CD4-positive, CD25-positive, alpha-beta regulatory T cell (primary cell): ENCODE measurements at regions not wholly inside any gene's neighbourhood (a gene's known extent, or its start where the extent isn't known, plus 50 kb on each side); places are given as distances from the start of the nearest gene placed in this dataset.

Source experiments
- ATAC-seq, 2 donors: fragments of 150-1000 bp; cut with Tn5 transposase; one replicate each; pipeline ENCODE4 v1.10.0; 2021; ENCODE audit warnings: low read depth in 2 of 2, moderate number of reproducible peaks in 2 of 2, moderate library complexity in 1 of 2
- DNase-seq, 3 donors: peaks; one replicate each; pipeline versions ENCODE4 v3.0.0 to v3.0.0-alpha.2; 2012 to 2022; ENCODE audit warnings: mixed read lengths in 1 of 3
- H3K27ac ChIP-seq: one replicate; pipeline ENCODE4 v1.7.0; 2013; ENCODE audit warnings: mild to moderate bottlenecking, low read length; ENCODE audit not compliant: insufficient read depth, poor library complexity, severe bottlenecking
- H3K27me3 ChIP-seq: one replicate; pipeline ENCODE4 v1.7.0; 2013; ENCODE audit warnings: low read length; ENCODE audit not compliant: control insufficient read depth, insufficient read depth
- H3K36me3 ChIP-seq: one replicate; pipeline ENCODE4 v1.7.0; 2013; ENCODE audit warnings: mild to moderate bottlenecking, low read length, moderate library complexity; ENCODE audit not compliant: control insufficient read depth, insufficient read depth
- H3K4me1 ChIP-seq: 2 replicates; pipeline ENCODE4 v1.7.0; 2013; ENCODE audit warnings: mild to moderate bottlenecking, low read length; ENCODE audit not compliant: insufficient read depth, control insufficient read depth, poor library complexity, severe bottlenecking
- H3K4me3 ChIP-seq: one replicate; pipeline ENCODE4 v1.7.0; 2013; ENCODE audit warnings: low read depth, mild to moderate bottlenecking, low read length, moderate library complexity
- H3K9me3 ChIP-seq, 2 experiments: 1 replicate in 1 of 2; 2 replicates in 1 of 2; pipeline ENCODE4 v1.7.0; 2013; ENCODE audit warnings: low read length in 2 of 2, mild to moderate bottlenecking in 1 of 2, moderate library complexity in 1 of 2; ENCODE audit not compliant: control insufficient read depth in 2 of 2
- H3K27ac Mint-ChIP-seq, 3 donors: one replicate each; pipeline ENCODE4 v1.8.0; 2020 to 2022; ENCODE audit warnings: mild to moderate bottlenecking in 3 of 3, mixed read lengths in 3 of 3, moderate library complexity in 2 of 3
- H3K27me3 Mint-ChIP-seq: one replicate; pipeline ENCODE4 v1.8.0; 2022; ENCODE audit warnings: mild to moderate bottlenecking, mixed read lengths
- H3K36me3 Mint-ChIP-seq: one replicate; pipeline ENCODE4 v1.8.0; 2020; ENCODE audit warnings: mixed read lengths
- H3K4me1 Mint-ChIP-seq, 4 donors: one replicate each; pipeline ENCODE4 v1.8.0; 2020 to 2022; ENCODE audit warnings: mixed read lengths in 4 of 4, mild to moderate bottlenecking in 1 of 4
- H3K4me3 Mint-ChIP-seq, 4 donors: one replicate each; pipeline ENCODE4 v1.8.0; 2020 to 2022; ENCODE audit warnings: mild to moderate bottlenecking in 4 of 4, mixed read lengths in 4 of 4, moderate library complexity in 3 of 4
- H3K9me3 Mint-ChIP-seq, 7 donors: one replicate each; pipeline ENCODE4 v1.8.0; 2020 to 2022; ENCODE audit warnings: mixed read lengths in 7 of 7, mild to moderate bottlenecking in 3 of 7, moderate library complexity in 2 of 7

DNA sequence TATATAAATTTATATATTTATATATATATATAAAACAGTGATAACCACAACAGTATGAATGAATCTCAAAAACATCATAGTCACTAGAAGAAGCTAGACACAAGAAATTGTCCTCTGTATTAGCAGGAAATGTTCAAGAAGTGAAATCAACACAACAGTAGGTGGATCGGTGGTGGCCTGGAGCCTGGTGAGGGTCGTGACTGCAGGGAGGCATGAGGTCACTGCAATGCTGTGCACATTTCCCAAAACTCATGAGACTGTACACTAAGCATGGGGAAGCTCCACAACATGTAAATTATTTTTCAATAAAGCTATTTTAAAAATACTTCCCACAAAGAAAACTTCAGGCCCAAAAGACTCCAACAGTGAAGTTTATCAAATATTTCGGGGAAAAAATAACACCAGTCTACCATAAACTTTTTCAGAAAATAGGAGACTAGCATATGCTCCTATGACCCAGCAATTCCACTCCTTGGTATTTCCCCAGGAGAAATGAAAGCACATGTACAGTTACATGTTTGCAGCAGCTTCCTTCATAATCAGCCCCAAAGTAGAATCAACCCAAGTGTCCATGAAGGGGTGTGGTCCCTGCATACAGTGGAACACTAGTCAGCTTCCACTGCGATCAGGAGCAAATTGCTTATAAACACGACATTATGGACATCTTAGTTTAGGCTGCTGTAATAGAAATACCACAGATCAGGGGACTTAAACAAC, 144.2 kb downstream of the TBXT start:
- H3K4me3 ChIP-seq, result no peak overlapping the region
- no peaks in the 10 kb centered on the region for H3K27me3 Mint-ChIP-seq
- H3K27ac Mint-ChIP-seq, result no peak overlapping the region
- DNase-seq (no peak), ATAC-seq (no peak)
- no peaks in the 10 kb centered on the region for H3K36me3 ChIP-seq
- no peaks in the 10 kb centered on the region for H3K27me3 ChIP-seq
- H3K4me1 ChIP-seq, result no peaks in the 10 kb centered on the region
- no peaks in the 10 kb centered on the region for H3K4me1 Mint-ChIP-seq
- H3K36me3 Mint-ChIP-seq, result no peaks in the 10 kb centered on the region
- H3K4me3 Mint-ChIP-seq, result no peak overlapping the region
- H3K27ac ChIP-seq, result no peak overlapping the region
- peaks cover 0 to 5% (median 0%) of the 10 kb centered on the region in 7 donors for H3K9me3 Mint-ChIP-seq
- peaks cover 0 to 1% of the 10 kb centered on the region in 2 experiments for H3K9me3 ChIP-seq

DNA sequence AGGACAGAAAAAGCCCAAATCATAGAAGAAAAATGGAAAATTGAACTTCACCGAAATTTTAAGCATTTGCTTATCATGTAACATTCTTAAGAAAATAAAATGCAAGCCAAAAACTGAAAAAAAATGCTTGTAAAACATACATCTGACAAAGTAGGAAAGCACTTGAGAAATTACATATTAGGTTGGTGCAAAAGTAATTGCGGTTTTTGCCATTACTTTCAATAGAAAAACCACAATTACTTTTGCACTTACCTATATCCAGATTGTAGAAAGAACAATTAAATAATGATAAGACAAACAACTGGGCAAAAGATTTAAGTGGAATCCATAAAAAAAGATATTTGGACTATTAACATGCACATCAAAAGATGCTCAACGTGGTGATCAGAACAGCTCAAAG, 146.2 kb downstream of the TBXT start:
- DNase-seq (no peak), ATAC-seq (no peak)
- Mint-ChIP-seq H3K27me3 (no peaks in the 10 kb centered on the region), H3K4me1 (no peaks in the 10 kb centered on the region), H3K9me3 (peaks cover 0 to 17% (median 9%) of the 10 kb centered on the region in 7 donors), H3K36me3 (no peaks in the 10 kb centered on the region), H3K27ac (no peak overlapping the region), H3K4me3 (no peak overlapping the region)
- Histone ChIP-seq H3K36me3 (no peaks in the 10 kb centered on the region), H3K27me3 (no peaks in the 10 kb centered on the region), H3K4me3 (no peak overlapping the region), H3K9me3 (peaks cover 0 to 8% of the 10 kb centered on the region in 2 experiments), H3K4me1 (no peaks in the 10 kb centered on the region), H3K27ac (no peak overlapping the region)

DNA sequence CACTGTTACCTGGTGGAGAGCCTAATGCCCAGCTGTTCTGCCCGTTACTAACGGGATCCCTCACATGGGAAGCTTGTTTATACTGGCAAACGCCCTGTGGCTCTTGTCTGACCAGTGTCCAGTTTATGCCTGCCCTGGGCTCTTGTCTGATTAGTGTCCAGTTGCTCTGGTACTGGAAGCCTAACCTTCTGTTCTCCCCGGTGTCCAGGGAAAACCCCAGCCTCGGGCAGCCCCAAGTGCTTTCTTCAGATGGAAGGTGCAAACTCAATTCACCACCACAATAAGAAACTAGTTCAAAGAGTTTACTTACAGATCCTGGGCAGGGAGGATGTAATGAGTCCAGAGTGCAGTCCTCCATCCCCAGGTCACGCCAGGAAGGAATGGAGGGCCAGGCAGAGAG, 148.4 kb downstream of the TBXT start:
- H3K27ac Mint-ChIP-seq, result no peak overlapping the region
- H3K36me3 Mint-ChIP-seq, result no peaks in the 10 kb centered on the region
- H3K36me3 ChIP-seq, result no peaks in the 10 kb centered on the region
- no peaks in the 10 kb centered on the region for H3K27me3 ChIP-seq
- ATAC-seq (no peak), DNase-seq (no peak)
- H3K4me1 Mint-ChIP-seq, result no peaks in the 10 kb centered on the region
- no peak overlapping the region for H3K27ac ChIP-seq
- H3K4me1 ChIP-seq, result no peaks in the 10 kb centered on the region
- no peak overlapping the region for H3K4me3 Mint-ChIP-seq
- no peak overlapping the region for H3K4me3 ChIP-seq
- peaks cover 0 to 12% of the 10 kb centered on the region in 2 experiments for H3K9me3 ChIP-seq
- H3K27me3 Mint-ChIP-seq, result no peaks in the 10 kb centered on the region
- H3K9me3 Mint-ChIP-seq, result peaks cover 0 to 17% (median 8%) of the 10 kb centered on the region in 7 donors

DNA sequence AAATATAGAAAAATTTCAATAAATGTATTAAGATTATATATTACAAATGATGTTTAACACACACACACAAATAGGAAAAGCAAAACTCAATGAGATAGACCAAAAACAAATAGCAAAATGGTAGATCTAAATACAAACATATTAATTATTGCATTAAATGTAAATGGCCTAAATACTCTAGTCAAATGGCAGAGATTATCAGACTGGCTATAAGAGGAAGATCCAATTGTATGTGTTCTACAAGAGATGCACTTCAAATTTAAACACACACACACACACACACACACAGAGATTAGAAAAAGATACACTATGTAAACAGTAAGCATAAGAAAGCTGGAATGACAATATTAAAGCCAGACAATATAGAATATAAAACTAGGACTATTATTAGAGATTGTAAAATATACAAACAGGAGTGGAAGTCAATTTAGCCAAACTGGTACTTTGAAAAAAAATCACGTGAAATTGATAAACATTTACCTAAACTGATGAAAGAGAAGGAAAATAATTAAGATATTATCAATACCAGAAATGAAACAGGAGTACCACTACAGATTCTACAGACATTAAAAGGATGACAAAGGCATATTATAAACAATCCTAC, 150.5 kb downstream of the TBXT start:
- Mint-ChIP-seq H3K36me3 (no peaks in the 10 kb centered on the region), H3K9me3 (peaks cover 0 to 17% (median 8%) of the 10 kb centered on the region in 7 donors), H3K4me1 (no peaks in the 10 kb centered on the region), H3K27me3 (no peaks in the 10 kb centered on the region), H3K4me3 (no peak overlapping the region), H3K27ac (no peak overlapping the region)
- H3K4me1 ChIP-seq, result no peaks in the 10 kb centered on the region
- H3K9me3 ChIP-seq, result peaks cover 0 to 12% of the 10 kb centered on the region in 2 experiments
- H3K36me3 ChIP-seq, result no peaks in the 10 kb centered on the region
- no peak overlapping the region for H3K27ac ChIP-seq
- no peak for DNase-seq
- H3K27me3 ChIP-seq, result no peaks in the 10 kb centered on the region
- no peak for ATAC-seq
- H3K4me3 ChIP-seq, result no peak overlapping the region

DNA sequence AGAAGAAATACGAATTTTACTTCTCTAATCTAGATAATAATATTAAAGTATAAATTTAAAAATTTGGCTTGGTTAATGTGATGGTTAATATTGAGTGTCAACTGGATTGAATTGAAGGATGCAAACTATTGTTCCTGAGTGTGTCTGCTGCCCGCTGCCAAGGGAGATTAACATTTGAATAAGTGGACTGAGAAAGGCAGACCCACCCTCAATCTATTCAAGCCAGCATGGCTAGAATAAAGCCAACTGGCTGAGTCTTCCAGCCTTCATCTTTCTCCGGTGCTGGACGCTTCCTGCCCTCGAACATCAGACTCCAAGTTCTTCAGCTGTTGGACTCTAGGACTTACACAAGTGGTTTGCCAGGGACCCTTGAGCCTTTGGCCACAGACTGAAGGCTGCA, 152.7 kb downstream of the TBXT start:
- Histone ChIP-seq H3K36me3 (no peaks in the 10 kb centered on the region), H3K9me3 (peaks cover 0 to 10% of the 10 kb centered on the region in 2 experiments), H3K4me1 (no peaks in the 10 kb centered on the region), H3K4me3 (no peak overlapping the region), H3K27ac (no peak overlapping the region), H3K27me3 (no peaks in the 10 kb centered on the region)
- Mint-ChIP-seq H3K4me1 (no peaks in the 10 kb centered on the region), H3K9me3 (peaks cover 0 to 14% (median 8%) of the 10 kb centered on the region in 7 donors), H3K4me3 (no peak overlapping the region), H3K27me3 (peaks cover 4% of the 10 kb centered on the region), H3K36me3 (no peaks in the 10 kb centered on the region), H3K27ac (no peak overlapping the region)
- ATAC-seq (no peak), DNase-seq (no peak)

DNA sequence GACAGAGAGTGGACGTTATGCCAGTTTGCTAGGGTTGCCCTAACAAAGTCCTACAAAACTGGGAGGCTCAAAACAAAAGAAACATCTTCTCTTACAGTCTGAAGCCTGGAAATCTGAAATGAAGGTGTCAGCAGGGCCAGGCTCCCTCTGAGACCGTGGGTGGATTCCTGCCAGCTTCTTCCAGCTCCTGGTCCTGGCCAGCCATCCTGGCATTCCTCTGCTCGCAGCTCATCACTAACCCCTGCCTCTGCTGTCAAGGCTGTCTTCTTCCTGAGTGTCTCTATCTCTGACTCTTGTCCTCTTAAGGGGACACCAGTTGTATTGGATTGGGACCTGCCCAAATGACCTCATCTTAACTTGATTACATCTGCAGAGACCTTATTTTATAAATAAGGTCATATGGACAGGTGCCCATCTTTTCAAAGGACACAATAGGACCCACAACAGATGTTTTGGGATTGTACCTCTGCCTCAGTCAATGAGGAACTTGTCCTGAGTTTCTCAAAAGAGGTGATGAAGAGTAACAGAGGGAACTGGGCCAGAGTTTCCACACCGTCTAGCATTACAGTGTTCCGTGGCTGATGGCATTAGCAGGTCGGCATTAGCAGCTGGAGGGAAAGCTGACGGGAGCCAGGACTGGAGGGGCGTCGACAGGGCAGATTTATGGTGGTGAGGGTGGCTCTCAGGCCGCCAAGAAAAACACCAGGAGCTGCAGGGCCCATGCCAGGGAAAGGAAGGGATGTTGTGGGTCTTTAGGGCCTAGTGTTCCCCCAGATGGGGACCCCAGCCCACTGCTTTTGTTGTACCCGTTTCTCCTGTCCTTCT, 157.3 kb downstream of the TBXT start:
- no peak for ATAC-seq
- Mint-ChIP-seq H3K4me1 (peaks cover 0 to 4% (median 1%) of the 10 kb centered on the region in 4 donors), H3K36me3 (no peaks in the 10 kb centered on the region), H3K27me3 (peaks cover 34% of the 10 kb centered on the region), H3K27ac (no peak overlapping the region), H3K9me3 (peaks cover 0 to 2% (median 0%) of the 10 kb centered on the region in 7 donors), H3K4me3 (no peak overlapping the region)
- DNase-seq, result no peak
- H3K4me1 ChIP-seq, result no peaks in the 10 kb centered on the region
- H3K4me3 ChIP-seq, result no peak overlapping the region
- no peaks in the 10 kb centered on the region for H3K9me3 ChIP-seq
- H3K27me3 ChIP-seq, result peaks cover 6% of the 10 kb centered on the region
- H3K36me3 ChIP-seq, result no peaks in the 10 kb centered on the region
- no peak overlapping the region for H3K27ac ChIP-seq

DNA sequence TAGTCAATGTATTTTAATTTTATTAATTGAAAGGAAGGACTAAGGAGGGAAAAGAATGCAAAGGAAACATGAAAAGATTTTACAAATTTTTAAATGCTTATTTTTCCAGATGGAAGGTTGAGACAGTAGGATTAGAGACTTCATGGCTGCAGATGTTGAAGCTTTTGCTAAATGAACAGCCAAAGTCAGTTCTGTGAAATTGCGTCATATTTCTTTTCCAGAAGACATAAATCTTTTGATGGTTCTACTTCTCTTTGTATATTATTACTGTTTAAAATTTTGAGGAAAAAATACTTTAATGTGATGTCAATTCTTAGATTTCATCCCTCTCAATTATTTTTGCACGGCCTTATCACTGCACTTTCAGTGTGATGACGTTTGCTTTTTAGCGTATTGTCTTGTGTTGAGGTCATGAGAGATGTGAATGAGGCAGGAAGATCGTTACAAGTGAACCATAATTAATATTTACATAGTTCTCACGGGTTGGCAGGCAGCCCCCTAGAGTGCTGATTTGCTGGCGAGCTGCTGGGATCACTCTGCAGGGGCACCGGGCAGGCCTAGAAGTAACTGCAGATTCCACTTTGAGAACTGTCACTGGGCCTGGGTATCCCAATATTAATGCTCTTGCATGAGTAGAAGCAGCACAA, 158.1 kb downstream of the TBXT start:
- H3K4me3 ChIP-seq, result no peak overlapping the region
- H3K27ac ChIP-seq, result no peak overlapping the region
- peaks cover 0 to 2% (median 0%) of the 10 kb centered on the region in 7 donors for H3K9me3 Mint-ChIP-seq
- H3K27me3 ChIP-seq, result peaks cover 6% of the 10 kb centered on the region
- ATAC-seq, result no peak
- no peaks in the 10 kb centered on the region for H3K36me3 Mint-ChIP-seq
- H3K4me1 ChIP-seq, result no peaks in the 10 kb centered on the region
- no peak overlapping the region for H3K4me3 Mint-ChIP-seq
- H3K27ac Mint-ChIP-seq, result no peak overlapping the region
- H3K27me3 Mint-ChIP-seq, result peaks cover 41% of the 10 kb centered on the region
- H3K9me3 ChIP-seq, result no peaks in the 10 kb centered on the region
- no peak for DNase-seq
- H3K4me1 Mint-ChIP-seq, result peaks cover 0 to 4% (median 1%) of the 10 kb centered on the region in 4 donors
- no peaks in the 10 kb centered on the region for H3K36me3 ChIP-seq
